ENCODE measurements at regions not wholly inside any gene's neighbourhood (a gene's known extent, or its start where the extent isn't known, plus 50 kb on each side); places are given as distances from the start of the nearest gene placed in this dataset.

DNA sequence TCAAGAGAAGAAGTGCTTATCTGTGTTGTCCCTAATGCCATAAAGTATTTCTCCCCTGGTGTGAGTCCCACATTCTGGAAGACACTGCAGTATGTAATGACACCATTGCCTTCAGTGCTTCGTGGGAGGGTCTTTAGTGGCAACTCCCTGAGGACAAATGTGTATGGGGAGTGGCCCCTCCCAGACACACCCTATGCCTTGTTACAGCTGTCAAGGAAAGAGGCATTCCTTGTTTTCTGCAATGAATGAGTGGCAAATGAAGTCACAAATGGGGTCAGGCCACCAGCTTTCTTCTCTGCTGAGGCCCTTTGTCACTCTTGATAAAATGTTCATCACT is 183.2 kb downstream of the FGFR2 start:
- TF ChIP-seq ZNF384 (IDR thresholded peaks at IDR 0.05) (no peak), FOXM1 (IDR thresholded peaks at IDR 0.05; ENCODE audit: borderline replicate concordance) (no peak), SP1 (IDR thresholded peaks at IDR 0.05) (no peak), CTBP1 (IDR thresholded peaks at IDR 0.05; ENCODE audit: borderline replicate concordance) (no peak)
- TF ChIP-seq, protein P1, sequence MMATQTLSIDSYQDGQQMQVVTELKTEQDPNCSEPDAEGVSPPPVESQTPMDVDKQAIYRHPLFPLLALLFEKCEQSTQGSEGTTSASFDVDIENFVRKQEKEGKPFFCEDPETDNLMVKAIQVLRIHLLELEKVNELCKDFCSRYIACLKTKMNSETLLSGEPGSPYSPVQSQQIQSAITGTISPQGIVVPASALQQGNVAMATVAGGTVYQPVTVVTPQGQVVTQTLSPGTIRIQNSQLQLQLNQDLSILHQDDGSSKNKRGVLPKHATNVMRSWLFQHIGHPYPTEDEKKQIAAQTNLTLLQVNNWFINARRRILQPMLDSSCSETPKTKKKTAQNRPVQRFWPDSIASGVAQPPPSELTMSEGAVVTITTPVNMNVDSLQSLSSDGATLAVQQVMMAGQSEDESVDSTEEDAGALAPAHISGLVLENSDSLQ (IDR thresholded peaks at IDR 0.05), result no peak

Measured in HEK293T (cell line).